Cardiac fibroblast (primary cell): ENCODE measurements at regions not wholly inside any gene's neighbourhood (a gene's known extent, or its start where the extent isn't known, plus 50 kb on each side); places are given as distances from the start of the nearest gene placed in this dataset.

ENCODE experiments used
- DNase-seq, 2 donors: peaks; one replicate each; pipeline versions ENCODE4 v3.0.0 to v3.0.0-alpha.2; 2010; ENCODE audit warnings: low read depth in 2 of 2
- H3K4me3 ChIP-seq, 2 donors: replicated peaks in 1 of 2; 1 replicate in 1 of 2; 2 replicates in 1 of 2; pipeline ENCODE4 v1.5.1; 2011; ENCODE audit warnings: low read depth in 2 of 2, low read length in 2 of 2, mild to moderate bottlenecking in 2 of 2, moderate library complexity in 1 of 2
- TF ChIP-seq, protein P1 (sequence below): IDR thresholded peaks from one replicate; pipeline ENCODE4 v1.5.1; 2011; ENCODE audit warnings: low read depth, mild to moderate bottlenecking, low read length, inconsistent platforms

DNA sequence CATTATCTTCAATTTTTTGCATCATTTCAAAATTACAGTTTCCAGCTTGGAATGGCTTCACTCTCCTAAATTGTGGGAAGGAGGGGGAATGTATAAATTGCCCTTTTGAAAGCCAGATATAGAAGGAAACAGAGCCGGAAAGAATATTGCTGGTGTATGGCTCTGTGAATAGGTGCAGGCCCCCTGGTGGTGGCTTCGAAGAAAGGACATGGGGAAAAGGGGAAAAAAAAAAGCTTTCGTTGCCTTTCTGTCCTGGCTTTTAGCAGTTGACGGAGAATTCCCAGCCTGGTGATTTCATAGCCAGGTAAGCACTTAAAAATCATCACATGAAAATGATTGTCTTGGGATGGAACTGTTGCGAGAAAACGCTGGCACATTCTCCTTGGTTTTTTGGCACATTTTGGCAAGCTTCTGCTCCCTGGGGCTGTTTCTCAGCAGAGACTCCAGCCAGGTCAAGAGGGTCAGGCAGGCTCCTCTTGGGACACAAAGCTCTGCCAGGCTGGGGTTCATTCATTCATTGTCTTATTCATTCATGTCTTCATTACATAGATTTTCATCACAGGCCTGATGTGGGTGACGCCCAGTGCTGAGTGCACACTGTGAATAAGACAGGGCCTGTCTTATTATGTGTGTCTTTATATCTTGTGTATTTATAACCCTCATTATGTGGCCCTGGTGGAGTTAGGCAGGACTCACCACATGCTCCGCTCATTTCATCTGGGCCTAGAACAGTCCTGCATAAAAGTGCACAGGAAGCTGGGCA, 300.0 kb upstream of the TPM1 start:
- DNase-seq, result peak; percentile 95 to 97
- no peak overlapping the region for H3K4me3 ChIP-seq
- TF ChIP-seq, protein P1, sequence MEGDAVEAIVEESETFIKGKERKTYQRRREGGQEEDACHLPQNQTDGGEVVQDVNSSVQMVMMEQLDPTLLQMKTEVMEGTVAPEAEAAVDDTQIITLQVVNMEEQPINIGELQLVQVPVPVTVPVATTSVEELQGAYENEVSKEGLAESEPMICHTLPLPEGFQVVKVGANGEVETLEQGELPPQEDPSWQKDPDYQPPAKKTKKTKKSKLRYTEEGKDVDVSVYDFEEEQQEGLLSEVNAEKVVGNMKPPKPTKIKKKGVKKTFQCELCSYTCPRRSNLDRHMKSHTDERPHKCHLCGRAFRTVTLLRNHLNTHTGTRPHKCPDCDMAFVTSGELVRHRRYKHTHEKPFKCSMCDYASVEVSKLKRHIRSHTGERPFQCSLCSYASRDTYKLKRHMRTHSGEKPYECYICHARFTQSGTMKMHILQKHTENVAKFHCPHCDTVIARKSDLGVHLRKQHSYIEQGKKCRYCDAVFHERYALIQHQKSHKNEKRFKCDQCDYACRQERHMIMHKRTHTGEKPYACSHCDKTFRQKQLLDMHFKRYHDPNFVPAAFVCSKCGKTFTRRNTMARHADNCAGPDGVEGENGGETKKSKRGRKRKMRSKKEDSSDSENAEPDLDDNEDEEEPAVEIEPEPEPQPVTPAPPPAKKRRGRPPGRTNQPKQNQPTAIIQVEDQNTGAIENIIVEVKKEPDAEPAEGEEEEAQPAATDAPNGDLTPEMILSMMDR, result peak; percentile 89

DNA sequence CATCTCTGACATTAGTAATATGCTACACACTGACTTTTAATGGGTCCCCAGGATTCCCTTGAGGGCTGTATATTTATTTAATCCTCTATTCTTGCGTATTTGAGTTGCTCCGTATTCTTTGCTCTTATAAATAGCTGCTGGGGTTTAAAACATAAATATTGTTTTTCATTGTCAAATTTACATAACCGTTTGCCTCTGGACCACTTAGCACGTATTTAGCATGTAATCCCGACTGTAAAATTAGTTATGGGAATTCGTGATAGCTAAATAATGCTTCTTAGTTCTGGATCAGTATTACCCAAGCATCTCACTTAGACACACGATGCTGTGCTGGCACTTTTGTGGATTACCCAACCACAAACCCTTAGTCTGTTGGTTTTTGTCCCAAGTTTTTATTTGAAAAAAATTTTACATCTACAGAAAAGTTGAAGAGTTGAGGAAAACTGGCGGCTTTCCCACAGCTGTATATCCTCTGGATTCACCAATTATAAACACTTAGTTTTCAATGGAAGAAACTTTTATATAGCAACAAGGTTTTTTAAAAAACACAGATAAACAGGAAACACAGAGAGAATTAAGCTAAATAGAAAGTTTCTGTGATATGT, 296.8 kb upstream of the TPM1 start:
- TF ChIP-seq, protein P1, result no peak
- no peak overlapping the region for H3K4me3 ChIP-seq
- no peak for DNase-seq

DNA sequence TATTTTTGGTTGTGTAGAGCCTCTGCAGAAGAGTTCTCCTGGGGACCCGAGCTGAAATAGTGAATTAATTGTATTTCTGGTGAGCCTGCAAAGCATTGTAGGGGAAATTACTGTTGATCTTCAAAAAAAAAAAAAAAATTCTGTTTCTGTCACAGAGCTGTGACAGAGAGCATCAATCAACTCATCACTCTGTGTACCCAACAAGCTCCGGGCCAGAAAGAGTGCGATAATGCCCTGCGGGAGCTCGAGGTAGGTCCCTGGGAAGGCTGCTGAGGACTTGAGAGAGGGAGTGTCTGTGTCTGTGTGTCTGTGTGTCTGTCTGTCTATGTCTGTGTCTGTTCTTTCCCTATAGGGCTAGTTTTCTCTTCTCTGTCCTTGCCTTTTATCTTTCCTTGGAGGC, 294.4 kb upstream of the TPM1 start:
- no peak for DNase-seq
- no peak overlapping the region for H3K4me3 ChIP-seq
- TF ChIP-seq, protein P1, result no peak

DNA sequence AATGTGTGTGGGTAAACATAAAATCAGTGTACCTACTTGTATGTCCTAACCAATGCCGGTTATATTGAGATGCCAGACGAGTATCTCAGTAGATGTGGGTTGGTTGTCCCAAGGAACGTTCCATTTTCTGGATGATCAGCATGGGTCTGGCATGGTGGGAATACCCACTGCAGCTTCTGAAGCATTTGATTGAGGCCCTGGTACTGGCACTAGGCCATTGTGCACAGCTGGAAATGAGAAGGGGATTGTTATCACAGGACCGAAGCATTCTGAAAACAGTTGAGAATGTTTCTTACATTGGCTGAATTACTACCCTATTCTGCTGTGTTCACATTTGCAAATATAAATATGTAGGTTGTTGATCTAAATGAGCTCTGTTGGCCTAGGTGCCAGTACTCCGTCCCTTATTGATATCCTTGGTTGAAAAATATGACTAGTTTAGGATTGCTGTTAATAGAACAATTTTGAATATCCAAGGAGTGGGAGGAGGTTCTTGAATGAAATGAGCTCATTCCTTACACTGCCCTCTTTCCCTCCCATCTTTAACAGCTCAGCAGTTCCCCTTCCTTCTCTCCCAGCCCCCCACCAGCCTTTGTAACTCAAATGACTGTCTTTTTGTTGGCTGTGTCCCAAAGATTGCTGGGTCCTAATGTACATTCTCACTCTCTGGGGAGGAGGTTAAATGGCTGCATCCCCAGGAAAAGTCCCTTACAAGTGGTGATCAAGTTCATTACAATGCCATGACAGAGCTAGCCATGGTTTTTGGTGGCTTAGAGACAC, 293.3 kb upstream of the TPM1 start:
- no peak overlapping the region for H3K4me3 ChIP-seq
- peak in 1 of 2 donors; percentile 44 for DNase-seq
- TF ChIP-seq, protein P1, result no peak

DNA sequence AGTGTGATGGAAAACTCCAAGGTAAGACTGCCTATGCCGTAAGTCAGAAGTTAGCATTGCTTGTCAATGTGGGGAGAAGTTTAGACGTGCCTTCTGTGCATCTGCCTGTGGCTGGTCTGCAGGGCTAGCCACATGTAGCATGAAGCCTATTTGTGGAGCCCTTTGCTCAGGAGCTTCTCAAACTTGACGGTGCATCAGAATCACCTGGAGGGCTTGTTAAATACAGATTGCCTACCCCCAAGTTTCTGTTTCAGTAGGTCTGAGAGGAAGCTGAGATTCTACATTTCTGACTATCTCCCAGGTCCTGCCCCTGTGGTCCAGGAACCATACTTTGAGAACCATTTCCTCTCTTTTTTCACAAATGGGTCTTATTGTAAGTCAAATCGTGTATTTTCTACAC, 292.1 kb upstream of the TPM1 start:
- no peak overlapping the region for H3K4me3 ChIP-seq
- TF ChIP-seq, protein P1, result no peak
- DNase-seq, result no peak

DNA sequence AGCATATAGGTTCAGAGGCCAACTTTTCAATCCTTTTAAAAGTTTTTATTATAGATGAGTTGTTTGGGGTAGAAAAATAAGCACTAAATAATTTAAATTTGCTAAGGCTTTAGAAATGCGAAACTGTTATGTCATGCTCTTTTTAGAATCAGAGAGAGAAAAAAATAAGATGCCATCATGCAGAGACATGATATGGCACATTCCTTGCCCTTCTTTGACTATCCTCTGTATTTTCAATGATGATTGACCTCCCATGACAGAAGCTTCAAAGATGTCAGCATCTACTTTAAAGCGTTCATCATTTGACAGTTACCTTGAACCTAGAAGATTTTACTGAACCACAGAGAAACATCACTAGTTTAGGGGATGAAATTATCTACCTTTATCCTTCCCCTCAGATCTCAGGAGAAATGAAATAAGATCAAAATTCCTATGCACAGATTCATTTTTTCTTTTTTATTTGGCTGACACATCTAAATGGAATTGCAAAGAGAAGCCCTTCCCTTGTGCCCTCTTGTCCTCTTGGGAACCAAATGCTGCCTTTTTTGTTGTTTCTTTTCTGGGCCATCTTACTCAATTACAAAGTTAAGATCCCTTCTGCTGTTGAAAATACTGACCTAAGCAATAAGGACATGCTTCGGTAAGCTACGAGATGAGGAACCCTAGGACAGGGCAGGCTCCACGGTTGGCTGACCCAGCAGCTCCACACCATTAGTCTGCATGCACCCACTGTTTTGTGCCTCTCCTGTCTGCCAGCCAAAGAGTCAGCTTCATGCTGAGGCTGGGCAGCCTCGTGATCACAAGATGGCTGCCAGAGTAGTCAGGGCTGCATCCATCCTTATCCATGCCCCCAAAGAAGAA, 289.7 kb upstream of the TPM1 start:
- peak; percentile 33 to 69 for DNase-seq
- TF ChIP-seq, protein P1, result no peak
- no peak overlapping the region for H3K4me3 ChIP-seq
